Ishikawa (cell line): ENCODE measurements at regions not wholly inside any gene's neighbourhood (a gene's known extent, or its start where the extent isn't known, plus 50 kb on each side); places are given as distances from the start of the nearest gene placed in this dataset.
A peak's percentile ranks its signal among the peaks of the same experiment; 100 is the strongest.

Experiments used
- CEBPB ChIP-seq: IDR thresholded peaks from 2 replicates; pipeline ENCODE4 v1.6.1; 2012
- CREB1 ChIP-seq: IDR thresholded peaks from 2 replicates; pipeline ENCODE4 v1.6.1; 2012; ENCODE audit warnings: low read depth
- EGR1 ChIP-seq: IDR thresholded peaks from 2 replicates; pipeline ENCODE4 v1.6.1; 2012
- EP300 ChIP-seq: IDR thresholded peaks from 2 replicates; pipeline ENCODE4 v1.6.1; 2012; ENCODE audit warnings: borderline replicate concordance
- FOXM1 ChIP-seq: IDR thresholded peaks from 2 replicates; pipeline ENCODE4 v1.6.1; 2012; ENCODE audit warnings: low read depth, borderline replicate concordance
- NFIC ChIP-seq: IDR thresholded peaks from 2 replicates; pipeline ENCODE4 v1.6.1; 2012
- RAD21 ChIP-seq: IDR thresholded peaks from 2 replicates; pipeline ENCODE4 v1.6.1; 2012; ENCODE audit warnings: low read depth
- TAF1 ChIP-seq: IDR thresholded peaks from 2 replicates; pipeline ENCODE4 v1.6.1; 2012; ENCODE audit warnings: low read depth, mild to moderate bottlenecking
- TCF12 ChIP-seq: IDR thresholded peaks from 2 replicates; pipeline ENCODE4 v1.6.1; 2012; ENCODE audit warnings: low read depth
- TEAD4 ChIP-seq: IDR thresholded peaks from 2 replicates; pipeline ENCODE4 v1.6.1; 2012
- YY1 ChIP-seq: IDR thresholded peaks from 2 replicates; pipeline ENCODE4 v1.6.1; 2012; ENCODE audit warnings: low read depth
- ZBTB7A ChIP-seq: IDR thresholded peaks from 2 replicates; pipeline ENCODE4 v1.6.1; 2012; ENCODE audit warnings: low read depth
- TF ChIP-seq, protein P1 (sequence below): IDR thresholded peaks from 2 replicates; pipeline ENCODE4 v1.6.1; 2012
- TF ChIP-seq, protein P2 (sequence below): IDR thresholded peaks from 2 replicates; pipeline ENCODE4 v1.6.1; 2012; ENCODE audit warnings: low read depth, mild to moderate bottlenecking
- TF ChIP-seq, protein P3 (sequence below): IDR thresholded peaks from 2 replicates; pipeline ENCODE4 v1.6.1; 2012

DNA sequence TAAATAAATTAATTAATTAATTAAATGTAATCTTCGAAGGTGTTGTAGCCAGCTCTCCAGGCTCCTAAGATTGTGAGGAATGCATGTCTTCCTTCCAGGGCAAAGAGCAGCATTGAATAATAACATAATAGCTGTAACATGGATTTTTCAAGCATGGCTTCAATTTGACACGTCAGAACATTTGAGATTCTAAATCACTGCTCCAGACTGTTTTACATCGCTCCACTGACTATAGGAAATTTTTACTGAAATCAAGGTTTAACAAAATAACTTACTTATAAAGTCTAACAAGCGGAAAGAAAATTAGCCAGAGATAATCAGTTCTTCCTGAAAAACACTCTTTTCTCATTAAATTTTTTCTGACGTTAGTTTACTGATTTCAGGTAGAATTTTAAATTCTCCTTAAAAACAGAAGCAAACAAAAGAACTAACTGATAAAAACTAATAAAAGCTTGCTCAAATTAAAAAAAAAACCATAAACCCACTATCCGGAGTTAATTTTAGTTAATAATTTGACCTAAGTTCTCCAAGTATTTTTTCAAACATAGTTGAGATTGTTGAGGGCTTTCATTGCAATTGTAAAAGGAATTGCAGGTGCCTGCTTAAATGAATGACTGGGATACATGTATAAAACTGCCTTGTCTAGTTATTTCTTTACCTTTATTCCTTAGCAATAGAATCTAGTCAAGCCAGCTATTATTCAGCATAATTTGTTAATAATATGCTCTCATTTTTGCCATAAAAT, 51.2 kb upstream of the SGCE start:
- TF ChIP-seq YY1: no peak
- TF ChIP-seq, protein P1, sequence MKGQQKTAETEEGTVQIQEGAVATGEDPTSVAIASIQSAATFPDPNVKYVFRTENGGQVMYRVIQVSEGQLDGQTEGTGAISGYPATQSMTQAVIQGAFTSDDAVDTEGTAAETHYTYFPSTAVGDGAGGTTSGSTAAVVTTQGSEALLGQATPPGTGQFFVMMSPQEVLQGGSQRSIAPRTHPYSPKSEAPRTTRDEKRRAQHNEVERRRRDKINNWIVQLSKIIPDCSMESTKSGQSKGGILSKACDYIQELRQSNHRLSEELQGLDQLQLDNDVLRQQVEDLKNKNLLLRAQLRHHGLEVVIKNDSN: no peak
- TF ChIP-seq TCF12: no peak
- TF ChIP-seq, protein P2, sequence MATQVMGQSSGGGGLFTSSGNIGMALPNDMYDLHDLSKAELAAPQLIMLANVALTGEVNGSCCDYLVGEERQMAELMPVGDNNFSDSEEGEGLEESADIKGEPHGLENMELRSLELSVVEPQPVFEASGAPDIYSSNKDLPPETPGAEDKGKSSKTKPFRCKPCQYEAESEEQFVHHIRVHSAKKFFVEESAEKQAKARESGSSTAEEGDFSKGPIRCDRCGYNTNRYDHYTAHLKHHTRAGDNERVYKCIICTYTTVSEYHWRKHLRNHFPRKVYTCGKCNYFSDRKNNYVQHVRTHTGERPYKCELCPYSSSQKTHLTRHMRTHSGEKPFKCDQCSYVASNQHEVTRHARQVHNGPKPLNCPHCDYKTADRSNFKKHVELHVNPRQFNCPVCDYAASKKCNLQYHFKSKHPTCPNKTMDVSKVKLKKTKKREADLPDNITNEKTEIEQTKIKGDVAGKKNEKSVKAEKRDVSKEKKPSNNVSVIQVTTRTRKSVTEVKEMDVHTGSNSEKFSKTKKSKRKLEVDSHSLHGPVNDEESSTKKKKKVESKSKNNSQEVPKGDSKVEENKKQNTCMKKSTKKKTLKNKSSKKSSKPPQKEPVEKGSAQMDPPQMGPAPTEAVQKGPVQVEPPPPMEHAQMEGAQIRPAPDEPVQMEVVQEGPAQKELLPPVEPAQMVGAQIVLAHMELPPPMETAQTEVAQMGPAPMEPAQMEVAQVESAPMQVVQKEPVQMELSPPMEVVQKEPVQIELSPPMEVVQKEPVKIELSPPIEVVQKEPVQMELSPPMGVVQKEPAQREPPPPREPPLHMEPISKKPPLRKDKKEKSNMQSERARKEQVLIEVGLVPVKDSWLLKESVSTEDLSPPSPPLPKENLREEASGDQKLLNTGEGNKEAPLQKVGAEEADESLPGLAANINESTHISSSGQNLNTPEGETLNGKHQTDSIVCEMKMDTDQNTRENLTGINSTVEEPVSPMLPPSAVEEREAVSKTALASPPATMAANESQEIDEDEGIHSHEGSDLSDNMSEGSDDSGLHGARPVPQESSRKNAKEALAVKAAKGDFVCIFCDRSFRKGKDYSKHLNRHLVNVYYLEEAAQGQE: no peak
- TF ChIP-seq, protein P3, sequence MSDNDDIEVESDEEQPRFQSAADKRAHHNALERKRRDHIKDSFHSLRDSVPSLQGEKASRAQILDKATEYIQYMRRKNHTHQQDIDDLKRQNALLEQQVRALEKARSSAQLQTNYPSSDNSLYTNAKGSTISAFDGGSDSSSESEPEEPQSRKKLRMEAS: no peak
- no peak for TF ChIP-seq EGR1
- TF ChIP-seq CEBPB: no peak
- no peak for TF ChIP-seq RAD21
- TF ChIP-seq NFIC: no peak
- no peak for TF ChIP-seq EP300
- no peak for TF ChIP-seq TAF1
- TF ChIP-seq TEAD4: no peak
- TF ChIP-seq CREB1: no peak
- TF ChIP-seq ZBTB7A: no peak
- TF ChIP-seq FOXM1: no peak

DNA sequence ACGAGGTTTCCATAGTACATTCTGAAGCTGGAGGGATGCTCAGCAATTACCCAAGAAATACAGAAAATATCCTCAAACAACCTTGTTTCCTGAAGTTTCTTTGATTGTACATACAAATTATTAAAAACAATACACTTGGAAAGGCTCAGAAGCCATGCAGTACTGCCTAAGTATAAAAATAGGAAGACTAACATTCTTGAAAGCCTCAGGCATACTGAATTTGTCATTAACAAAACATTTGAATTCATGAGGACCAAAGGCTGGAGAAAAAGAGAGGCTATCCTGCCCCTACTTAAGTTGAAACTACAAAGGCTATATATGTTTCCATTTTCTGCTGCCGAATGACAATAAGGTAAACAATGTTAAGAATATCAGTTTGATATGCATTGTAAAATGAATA, 54.3 kb upstream of the SGCE start:
- TF ChIP-seq RAD21 (no peak), FOXM1 (no peak), TEAD4 (no peak), NFIC (no peak), ZBTB7A (no peak), TAF1 (no peak), EP300 (no peak), TCF12 (no peak), YY1 (no peak), CREB1 (no peak), EGR1 (no peak)
- TF ChIP-seq, protein P2: no peak
- TF ChIP-seq, protein P3: no peak
- TF ChIP-seq, protein P1: no peak

DNA sequence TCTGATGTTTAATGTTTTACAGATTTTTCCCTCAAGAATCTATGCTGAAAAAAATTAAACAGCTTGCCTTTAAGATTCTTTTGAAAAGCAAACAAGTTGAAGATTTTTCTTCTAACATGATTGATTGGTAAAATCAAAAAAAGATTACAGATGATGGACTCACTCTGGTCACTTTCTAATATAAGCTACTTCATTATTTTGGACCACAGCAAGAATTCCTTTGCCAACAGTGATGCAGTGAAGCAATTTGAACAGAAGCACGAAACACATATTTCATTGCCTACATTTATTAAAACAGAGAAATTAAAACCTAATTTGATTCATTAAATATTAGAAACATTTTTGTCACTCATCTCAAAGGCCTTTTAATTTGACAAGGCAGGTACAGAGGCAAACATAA, 82.1 kb upstream of the SGCE start:
- TF ChIP-seq, protein P2: no peak
- TF ChIP-seq CREB1: no peak
- TF ChIP-seq YY1: no peak
- no peak for TF ChIP-seq EGR1
- no peak for TF ChIP-seq TAF1

DNA sequence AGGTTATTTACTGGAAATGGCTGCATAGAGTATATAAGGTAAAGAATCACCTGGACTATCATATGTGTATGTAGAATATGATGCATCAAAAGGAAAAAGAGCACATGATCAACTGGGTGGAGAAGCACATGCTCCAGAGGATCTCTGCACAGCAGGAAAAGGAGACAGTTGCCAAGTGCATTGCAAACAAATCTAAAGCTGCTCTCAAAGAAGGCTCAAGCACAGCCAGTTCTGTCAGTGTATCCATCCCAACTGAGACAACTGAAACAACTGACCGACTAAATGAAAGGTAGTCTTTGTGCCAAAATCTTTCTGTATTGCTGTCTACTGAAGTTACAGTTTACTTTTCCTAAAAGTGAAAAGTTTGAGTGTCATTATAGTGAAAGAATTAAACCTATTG, 83.2 kb upstream of the SGCE start:
- TF ChIP-seq, protein P1: 0 out of 2 replicates have a peak, but pooled peaks have one; percentile 15
- no peak for TF ChIP-seq FOXM1
